MM.1S (cell line): ENCODE measurements at regions not wholly inside any gene's neighbourhood (a gene's known extent, or its start where the extent isn't known, plus 50 kb on each side); places are given as distances from the start of the nearest gene placed in this dataset.

Experiments used
- DNase-seq: peaks from one replicate; pipeline ENCODE4 v3.0.0-alpha.2; 2015
- H2AFZ ChIP-seq: fragments of 300-600 bp; sonication (generic); 2 replicates; pipeline ENCODE4 v1.6.0; 2016; ENCODE audit warnings: antibody characterized with exemption, low read length
- H3F3A ChIP-seq: fragments of 300-600 bp; sonication (generic); 2 replicates; pipeline ENCODE4 v1.6.1; 2016; ENCODE audit warnings: mild to moderate bottlenecking, antibody characterized with exemption, low read length, moderate library complexity, mixed read lengths; ENCODE audit not compliant: insufficient read depth
- H3K27ac ChIP-seq: fragments of 300-600 bp; sonication (generic); 2 replicates; pipeline ENCODE4 v1.5.1; 2016; ENCODE audit warnings: mild to moderate bottlenecking, low read length
- H3K27me3 ChIP-seq: fragments of 300-600 bp; sonication (generic); replicated peaks from 2 replicates; pipeline ENCODE4 v1.6.0; 2016; ENCODE audit warnings: low read length; ENCODE audit not compliant: insufficient read depth
- H3K36me3 ChIP-seq: fragments of 300-600 bp; sonication (generic); replicated peaks from 2 replicates; pipeline ENCODE4 v1.6.1; 2016; ENCODE audit warnings: mild to moderate bottlenecking, low read length, mixed read lengths; ENCODE audit not compliant: insufficient read depth
- H3K4me1 ChIP-seq: fragments of 300-600 bp; sonication (generic); 2 replicates; pipeline ENCODE4 v1.6.1; 2016; ENCODE audit warnings: low read length, mixed read lengths
- H3K4me2 ChIP-seq: fragments of 300-600 bp; sonication (generic); 2 replicates; pipeline ENCODE4 v1.6.0; 2016; ENCODE audit warnings: low read depth, low read length
- H3K4me3 ChIP-seq: fragments of 300-600 bp; sonication (generic); 2 replicates; pipeline ENCODE4 v1.5.1; 2016; ENCODE audit warnings: low read length, mixed read lengths
- H3K79me2 ChIP-seq: fragments of 300-600 bp; sonication (generic); 2 replicates; pipeline ENCODE4 v1.6.1; 2016; ENCODE audit warnings: mixed run types, low read length, mixed read lengths
- H3K9ac ChIP-seq: fragments of 300-600 bp; sonication (generic); 2 replicates; pipeline ENCODE4 v1.6.1; 2016; ENCODE audit warnings: low read length, mixed read lengths
- H3K9me2 ChIP-seq: fragments of 300-600 bp; sonication (generic); replicated peaks from 2 replicates; pipeline ENCODE4 v1.6.1; 2016; ENCODE audit warnings: mild to moderate bottlenecking, low read length, mixed read lengths; ENCODE audit not compliant: insufficient read depth
- H3K9me3 ChIP-seq: fragments of 300-600 bp; sonication (generic); replicated peaks from 2 replicates; pipeline ENCODE4 v1.6.1; 2016; ENCODE audit warnings: mild to moderate bottlenecking, low read length, mixed read lengths; ENCODE audit not compliant: insufficient read depth
- H4K20me1 ChIP-seq: fragments of 300-600 bp; sonication (generic); 2 replicates; pipeline ENCODE4 v1.6.1; 2016; ENCODE audit warnings: mild to moderate bottlenecking, low read length, moderate library complexity, mixed read lengths; ENCODE audit not compliant: insufficient read depth
- CTCF ChIP-seq: fragments of 300-600 bp; sonication (generic); IDR thresholded peaks from 2 replicates; pipeline ENCODE4 v1.5.1; 2016; ENCODE audit warnings: antibody characterized with exemption, low read length, mixed read lengths
- EZH2 ChIP-seq: fragments of 300-600 bp; sonication (generic); optimal IDR thresholded peaks from 2 replicates; pipeline ENCODE3; 2017; ENCODE audit warnings: low read depth, mild to moderate bottlenecking, antibody characterized with exemption, low read length, mixed read lengths
- EZH2phosphoT487 ChIP-seq: fragments of 300-600 bp; sonication (generic); IDR thresholded peaks from 2 replicates; pipeline ENCODE4 v1.6.1; 2018; ENCODE audit warnings: antibody characterized with exemption, low read length

- H3K4me2 ChIP-seq = no peak overlapping the region
- no peak overlapping the region for H3K4me3 ChIP-seq
- H3K36me3 ChIP-seq = no peaks in the 10 kb centered on the region
- DNase-seq = no peak
- no peak overlapping the region for H2AFZ ChIP-seq
- no peaks in the 10 kb centered on the region for H3K79me2 ChIP-seq
- TF ChIP-seq CTCF = no peak
- TF ChIP-seq EZH2 = no peak
- TF ChIP-seq EZH2phosphoT487 = no peak
- no peaks in the 10 kb centered on the region for H3K27me3 ChIP-seq
- no peaks in the 10 kb centered on the region for H3K9me3 ChIP-seq
- H3F3A ChIP-seq = no peaks in the 10 kb centered on the region
- no peak overlapping the region for H3K27ac ChIP-seq
- H4K20me1 ChIP-seq = no peaks in the 10 kb centered on the region
- H3K4me1 ChIP-seq = no peaks in the 10 kb centered on the region
- H3K9ac ChIP-seq = no peak overlapping the region
- no peaks in the 10 kb centered on the region for H3K9me2 ChIP-seq
Observed at GRCh38 chr4:24102621-24103020, 212.8 kb upstream of the PPARGC1A start.

- no peaks in the 10 kb centered on the region for H3K9me3 ChIP-seq
- H2AFZ ChIP-seq = no peak overlapping the region
- no peaks in the 10 kb centered on the region for H3K4me1 ChIP-seq
- no peaks in the 10 kb centered on the region for H3K36me3 ChIP-seq
- no peaks in the 10 kb centered on the region for H3K27me3 ChIP-seq
- no peak overlapping the region for H3K9ac ChIP-seq
- no peak overlapping the region for H3K4me3 ChIP-seq
- H3F3A ChIP-seq = no peaks in the 10 kb centered on the region
- no peak for DNase-seq
- H3K9me2 ChIP-seq = no peaks in the 10 kb centered on the region
- H3K27ac ChIP-seq = no peak overlapping the region
- TF ChIP-seq CTCF (no peak), EZH2 (no peak), EZH2phosphoT487 (no peak)
- H4K20me1 ChIP-seq = no peaks in the 10 kb centered on the region
- no peak overlapping the region for H3K4me2 ChIP-seq
- H3K79me2 ChIP-seq = no peaks in the 10 kb centered on the region
Observed at GRCh38 chr4:24096603-24097002, 206.8 kb upstream of the PPARGC1A start.

GRCh38 chr4:24094726-24095125, 204.9 kb upstream of the PPARGC1A start:
- no peak overlapping the region for H3K4me2 ChIP-seq
- no peaks in the 10 kb centered on the region for H3K9me2 ChIP-seq
- no peak overlapping the region for H2AFZ ChIP-seq
- H3K4me1 ChIP-seq = no peaks in the 10 kb centered on the region
- no peak overlapping the region for H3K9ac ChIP-seq
- H3K4me3 ChIP-seq = no peak overlapping the region
- H3K36me3 ChIP-seq = no peaks in the 10 kb centered on the region
- H3K27me3 ChIP-seq = no peaks in the 10 kb centered on the region
- H3K27ac ChIP-seq = no peak overlapping the region
- H3F3A ChIP-seq = no peaks in the 10 kb centered on the region
- DNase-seq = no peak
- H3K79me2 ChIP-seq = no peaks in the 10 kb centered on the region
- no peaks in the 10 kb centered on the region for H4K20me1 ChIP-seq
- H3K9me3 ChIP-seq = no peaks in the 10 kb centered on the region
- TF ChIP-seq EZH2 (no peak), EZH2phosphoT487 (no peak), CTCF (no peak)
